SH-SY5Y (cell line): ENCODE measurements at regions not wholly inside any gene's neighbourhood (a gene's known extent, or its start where the extent isn't known, plus 50 kb on each side); places are given as distances from the start of the nearest gene placed in this dataset.

Experiments used
- GATA2 ChIP-seq: IDR thresholded peaks from 2 replicates; pipeline ENCODE4 v1.6.1; 2011; ENCODE audit warnings: mild to moderate bottlenecking, low read depth, low read length
- GATA3 ChIP-seq: IDR thresholded peaks from 2 replicates; pipeline ENCODE4 v1.6.1; 2011; ENCODE audit warnings: low read depth, mild to moderate bottlenecking, low read length, moderate library complexity

- no peak for TF ChIP-seq GATA3
- no peak for TF ChIP-seq GATA2
Measured at GRCh38 chr5:74240783-74241750, 399.5 kb downstream of the ENC1 start.

GRCh38 chr5:74239261-74239660 lies 401.3 kb downstream of the ENC1 start:
- TF ChIP-seq GATA3: no peak
- TF ChIP-seq GATA2: no peak

- TF ChIP-seq GATA3 (no peak), GATA2 (no peak)
Measured at GRCh38 chr5:74237571-74238145, 402.9 kb downstream of the ENC1 start.

- TF ChIP-seq GATA3 (no peak), GATA2 (no peak)
Measured at GRCh38 chr5:74235552-74235951, 405.0 kb downstream of the ENC1 start.

GRCh38 chr5:74233571-74233970 lies 407.0 kb downstream of the ENC1 start:
- no peak for TF ChIP-seq GATA2
- TF ChIP-seq GATA3: no peak

- TF ChIP-seq GATA3: no peak
- no peak for TF ChIP-seq GATA2
Measured at GRCh38 chr5:74233091-74233490, 407.4 kb downstream of the ENC1 start.

- TF ChIP-seq GATA3 (no peak), GATA2 (no peak)
Measured at GRCh38 chr5:74232276-74232675, 408.3 kb downstream of the ENC1 start.

- TF ChIP-seq GATA3: no peak
- no peak for TF ChIP-seq GATA2
Measured at GRCh38 chr5:74231697-74232096, 408.8 kb downstream of the ENC1 start.

- TF ChIP-seq GATA2 (no peak), GATA3 (no peak)
Measured at GRCh38 chr5:74226716-74227485, 413.6 kb downstream of the ENC1 start.

- TF ChIP-seq GATA3: no peak
- TF ChIP-seq GATA2: no peak
Measured at GRCh38 chr5:74225587-74225986, 414.9 kb downstream of the ENC1 start.

GRCh38 chr5:74224331-74224730 lies 416.2 kb downstream of the ENC1 start:
- TF ChIP-seq GATA2: no peak
- no peak for TF ChIP-seq GATA3

GRCh38 chr5:74222806-74223205 lies 417.7 kb downstream of the ENC1 start:
- TF ChIP-seq GATA3 (no peak), GATA2 (no peak)

- no peak for TF ChIP-seq GATA2
- no peak for TF ChIP-seq GATA3
Measured at GRCh38 chr5:74221413-74221812, 419.1 kb downstream of the ENC1 start.

- TF ChIP-seq GATA2 (no peak), GATA3 (no peak)
Measured at GRCh38 chr5:74216012-74216411, 424.5 kb downstream of the ENC1 start.
